Occipital lobe (tissue), 1 donor: ENCODE measurements at regions not wholly inside any gene's neighbourhood (a gene's known extent, or its start where the extent isn't known, plus 50 kb on each side); places are given as distances from the start of the nearest gene placed in this dataset.
"Not testable (repeated sequence)": the region's sequence is repeated elsewhere in the genome, so short reads cannot be mapped to it uniquely, and the experiment has no call there.

Experiments
- DNase-seq: peaks from one replicate; lab custom pipeline; 2025; lab: John Stamatoyannopoulos, UW

DNA sequence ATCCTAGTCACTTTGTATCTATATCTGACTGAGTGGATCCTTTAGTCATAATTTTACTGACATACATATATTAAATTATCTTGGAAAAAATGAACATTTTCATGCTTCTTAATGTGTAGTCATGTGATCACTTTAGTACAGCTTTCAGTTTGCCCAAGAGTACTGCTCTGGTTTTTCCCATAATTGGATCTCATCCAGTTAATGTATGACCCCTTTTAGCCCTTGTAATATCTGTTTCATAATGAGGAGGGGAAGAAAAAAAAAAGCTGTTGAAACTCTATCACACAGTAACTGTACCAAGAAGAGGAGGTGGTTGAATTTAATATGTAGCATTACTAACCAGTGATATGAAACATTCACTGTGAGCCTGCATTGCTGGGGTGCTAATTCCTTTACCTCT lies 328.7 kb downstream of the PTPRC start:
- no peak for DNase-seq

- DNase-seq, result no peak
Measured at GRCh38 chr1:198968866-198969265, 330.0 kb downstream of the PTPRC start.

- no peak for DNase-seq
Measured at GRCh38 chr1:198969981-198970380, 331.1 kb downstream of the PTPRC start.

- no peak for DNase-seq
Measured at GRCh38 chr1:198970916-198971315, 332.1 kb downstream of the PTPRC start.

DNA sequence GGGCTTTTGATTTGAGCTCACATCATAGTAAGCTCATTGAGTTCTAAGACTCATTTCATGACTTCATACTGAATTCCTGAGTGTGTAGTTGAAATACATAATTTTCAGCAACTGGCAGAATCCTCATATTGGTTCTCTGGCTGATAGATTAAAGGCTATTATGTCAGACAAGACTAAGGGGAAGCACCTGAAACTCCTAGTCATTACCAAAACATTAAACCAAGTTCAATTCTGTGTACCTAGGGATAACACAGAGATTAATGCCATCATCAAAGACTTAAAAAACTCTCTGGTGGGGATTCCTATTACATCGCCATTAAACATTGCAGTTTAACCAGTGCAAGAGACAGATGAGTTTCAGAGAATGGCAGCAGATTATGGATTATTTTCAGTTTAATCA lies 339.1 kb downstream of the PTPRC start:
- no peak for DNase-seq

GRCh38 chr1:198978523-198978922 lies 339.7 kb downstream of the PTPRC start:
- DNase-seq, result no peak

- no peak for DNase-seq
Measured at GRCh38 chr1:198986036-198986435, 347.2 kb downstream of the PTPRC start.

GRCh38 chr1:198986442-198986841 lies 347.6 kb downstream of the PTPRC start:
- DNase-seq, result no peak

- no peak for DNase-seq
Measured at GRCh38 chr1:199002661-199003060, 363.8 kb downstream of the PTPRC start.

GRCh38 chr1:199007423-199007822 lies 368.6 kb downstream of the PTPRC start:
- no peak for DNase-seq

GRCh38 chr1:199009447-199009846 lies 370.6 kb downstream of the PTPRC start:
- no peak for DNase-seq

DNA sequence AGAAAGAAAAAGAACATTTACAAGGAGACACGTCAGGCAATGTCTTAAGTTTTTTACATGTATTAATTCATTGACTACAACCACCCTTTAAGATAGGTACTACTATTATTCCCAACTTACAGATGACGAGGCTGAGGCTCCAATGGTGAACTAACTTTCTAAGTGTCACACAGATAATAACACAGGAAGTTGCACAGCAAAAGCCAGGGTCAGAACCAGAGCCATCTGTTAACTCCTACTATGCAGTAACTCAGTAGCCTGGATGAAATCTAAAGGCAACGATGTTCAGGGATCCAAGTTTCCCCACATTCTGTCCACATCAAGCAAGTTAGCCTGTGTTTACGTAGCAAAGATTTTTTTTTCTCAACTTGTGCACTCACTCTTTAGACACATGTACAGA lies 371.7 kb downstream of the PTPRC start:
- no peak for DNase-seq

GRCh38 chr1:199010933-199011332 lies 372.1 kb downstream of the PTPRC start:
- no peak for DNase-seq

GRCh38 chr1:199015799-199016198 lies 377.0 kb downstream of the PTPRC start:
- DNase-seq, result no peak

DNA sequence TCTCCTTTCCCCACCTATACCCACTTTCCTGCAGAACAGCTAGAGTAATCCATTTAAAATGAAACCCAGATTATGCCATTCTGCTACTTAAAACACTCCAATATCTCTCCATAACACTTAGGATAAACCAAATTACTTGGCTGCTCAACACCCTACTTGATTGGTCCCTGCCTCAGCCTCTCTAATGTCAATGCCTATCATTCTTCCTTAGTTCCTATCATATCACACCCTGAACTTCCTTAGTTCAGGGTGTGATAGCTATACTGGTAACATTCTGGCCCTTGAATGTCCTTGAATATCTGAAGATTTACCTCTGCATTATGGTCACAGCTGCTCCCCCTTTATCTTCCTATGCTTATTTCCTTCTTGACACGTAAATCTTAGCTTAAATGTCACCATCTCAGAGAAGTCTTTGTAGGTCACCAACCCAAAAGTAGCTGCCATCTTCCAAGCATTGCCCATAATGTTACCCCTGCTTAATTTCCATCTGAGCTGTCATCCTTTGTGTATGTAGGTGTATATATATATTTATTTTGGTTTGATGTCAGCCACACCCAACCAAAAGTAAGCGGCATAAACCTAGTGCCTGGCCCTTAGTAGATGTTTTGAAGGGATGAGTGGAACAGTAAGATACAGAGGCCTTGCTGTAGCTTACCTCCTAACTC lies 379.8 kb downstream of the PTPRC start:
- DNase-seq, result no peak

- DNase-seq, result no peak
Measured at GRCh38 chr1:199020051-199020450, 381.2 kb downstream of the PTPRC start.

DNA sequence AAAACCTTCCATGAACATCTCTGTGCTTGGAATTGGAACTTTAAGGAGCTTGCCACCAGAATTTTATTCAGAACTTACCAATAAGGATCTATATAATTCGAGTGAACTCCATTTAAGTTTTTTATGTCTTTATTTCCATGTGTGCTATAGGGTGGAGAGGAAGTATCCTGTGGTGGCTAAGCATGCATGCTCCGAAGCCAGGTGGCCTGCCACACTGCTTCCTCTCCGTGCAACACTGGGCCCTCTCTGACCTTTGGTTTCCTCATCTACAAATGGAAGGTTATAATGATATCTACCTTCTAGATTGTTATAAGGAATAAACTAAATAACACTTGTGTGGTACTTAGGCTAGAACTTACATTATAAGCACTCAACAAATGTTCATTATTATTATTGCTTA lies 382.1 kb downstream of the PTPRC start:
- DNase-seq, result no peak

DNA sequence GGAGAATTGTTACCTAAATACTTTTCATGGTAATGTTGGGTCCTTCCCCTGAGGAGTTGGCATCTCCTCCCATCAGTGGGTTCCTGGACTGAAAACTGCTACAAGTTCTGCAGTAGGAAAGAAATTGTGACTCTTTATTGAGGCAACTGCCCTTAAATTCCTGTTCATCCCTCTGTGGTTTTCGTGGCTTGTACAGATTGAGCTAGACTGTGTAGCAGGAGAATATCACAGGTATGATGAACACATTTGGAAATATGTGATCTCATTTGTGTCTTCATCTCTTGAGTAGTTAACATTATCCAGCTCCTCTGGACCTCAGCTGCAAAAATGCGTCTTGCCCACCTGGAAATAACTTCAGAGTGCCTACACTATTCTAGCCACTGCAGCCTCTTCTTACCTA lies 390.6 kb downstream of the PTPRC start:
- DNase-seq, result no peak

GRCh38 chr1:199029855-199030254 lies 391.0 kb downstream of the PTPRC start:
- DNase-seq, result no peak

DNA sequence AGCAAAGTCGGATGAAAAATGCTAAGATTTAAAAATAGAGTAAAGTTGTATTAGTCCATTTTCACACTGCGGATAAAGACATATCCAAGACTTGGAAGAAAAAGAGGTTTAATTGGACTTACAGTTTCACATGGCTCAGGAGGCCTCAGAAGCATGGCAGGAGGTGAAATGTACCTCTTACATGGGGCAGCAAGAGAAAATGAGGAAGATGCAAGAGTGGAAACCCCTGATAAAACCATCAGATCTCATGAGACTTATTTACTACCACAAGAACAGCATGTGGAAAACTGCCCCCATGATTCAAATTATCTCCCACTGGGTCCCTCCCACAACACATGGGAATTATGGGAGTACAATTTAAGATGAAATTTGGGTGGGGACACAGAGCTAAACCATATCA lies 391.7 kb downstream of the PTPRC start:
- DNase-seq, result not testable (repeated sequence)

- not testable (repeated sequence) for DNase-seq
Measured at GRCh38 chr1:199031170-199031569, 392.3 kb downstream of the PTPRC start.

GRCh38 chr1:199032479-199032878 lies 393.6 kb downstream of the PTPRC start:
- DNase-seq, result not testable (repeated sequence)

- no peak for DNase-seq
Measured at GRCh38 chr1:199033661-199034060, 394.8 kb downstream of the PTPRC start.

- no peak for DNase-seq
Measured at GRCh38 chr1:199038156-199038555, 399.3 kb downstream of the PTPRC start.
